Fibroblast of lung (primary cell): ENCODE measurements at regions not wholly inside any gene's neighbourhood (a gene's known extent, or its start where the extent isn't known, plus 50 kb on each side); places are given as distances from the start of the nearest gene placed in this dataset.

ENCODE experiments used
- EZH2 ChIP-seq: IDR thresholded peaks from 2 replicates; pipeline ENCODE4 v1.5.1; 2012; ENCODE audit warnings: low read length, control low read depth, mild to moderate bottlenecking; ENCODE audit errors: missing control alignments
- TF ChIP-seq, protein P1 (sequence below), 2 donors: IDR thresholded peaks in 1 of 2; conservative IDR thresholded peaks in 1 of 2; 1 replicate in 1 of 2; 2 replicates in 1 of 2; pipeline ENCODE4 v1.5.1; 2011 to 2012; ENCODE audit warnings: low read length in 2 of 2, control low read depth in 1 of 2, inconsistent platforms in 1 of 2, low read depth in 1 of 2, mild to moderate bottlenecking in 1 of 2

DNA sequence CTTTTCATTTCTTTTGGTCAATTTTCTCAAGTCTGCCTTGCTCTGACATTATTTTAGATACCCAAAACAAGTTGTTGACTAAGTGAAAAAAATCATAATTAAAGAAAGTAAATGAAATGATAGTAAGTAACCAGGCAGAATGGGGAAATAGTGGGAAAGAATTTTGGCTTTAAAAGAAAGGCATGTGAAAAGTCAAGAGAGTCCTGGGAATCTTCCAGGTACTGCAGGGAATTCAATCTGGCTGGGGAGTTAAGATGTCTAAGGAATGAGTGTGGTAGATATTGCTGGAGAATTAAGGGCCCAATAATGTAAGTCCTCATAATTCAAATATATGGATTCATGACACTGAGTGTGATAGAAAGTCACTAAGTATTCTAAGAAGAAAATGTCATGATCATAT, 123.1 kb upstream of the PAPPA start:
- TF ChIP-seq EZH2: no peak
- TF ChIP-seq, protein P1, sequence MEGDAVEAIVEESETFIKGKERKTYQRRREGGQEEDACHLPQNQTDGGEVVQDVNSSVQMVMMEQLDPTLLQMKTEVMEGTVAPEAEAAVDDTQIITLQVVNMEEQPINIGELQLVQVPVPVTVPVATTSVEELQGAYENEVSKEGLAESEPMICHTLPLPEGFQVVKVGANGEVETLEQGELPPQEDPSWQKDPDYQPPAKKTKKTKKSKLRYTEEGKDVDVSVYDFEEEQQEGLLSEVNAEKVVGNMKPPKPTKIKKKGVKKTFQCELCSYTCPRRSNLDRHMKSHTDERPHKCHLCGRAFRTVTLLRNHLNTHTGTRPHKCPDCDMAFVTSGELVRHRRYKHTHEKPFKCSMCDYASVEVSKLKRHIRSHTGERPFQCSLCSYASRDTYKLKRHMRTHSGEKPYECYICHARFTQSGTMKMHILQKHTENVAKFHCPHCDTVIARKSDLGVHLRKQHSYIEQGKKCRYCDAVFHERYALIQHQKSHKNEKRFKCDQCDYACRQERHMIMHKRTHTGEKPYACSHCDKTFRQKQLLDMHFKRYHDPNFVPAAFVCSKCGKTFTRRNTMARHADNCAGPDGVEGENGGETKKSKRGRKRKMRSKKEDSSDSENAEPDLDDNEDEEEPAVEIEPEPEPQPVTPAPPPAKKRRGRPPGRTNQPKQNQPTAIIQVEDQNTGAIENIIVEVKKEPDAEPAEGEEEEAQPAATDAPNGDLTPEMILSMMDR (conservative IDR thresholded peaks at IDR 0.05 in 1 of 2, IDR thresholded peaks at IDR 0.05 in 1 of 2; ENCODE audit: low read depth in 1 of 2, low read length in 2 of 2): no peak
